Mesendoderm (in vitro differentiated cells): ENCODE measurements at regions not wholly inside any gene's neighbourhood (a gene's known extent, or its start where the extent isn't known, plus 50 kb on each side); places are given as distances from the start of the nearest gene placed in this dataset.

Experiments used
- DNase-seq: peaks from one replicate; pipeline ENCODE4 v3.0.0; 2013
- H2AK5ac ChIP-seq: 2 replicates; pipeline ENCODE4 v1.6.1; 2013; ENCODE audit warnings: low read length, inconsistent platforms
- H2BK120ac ChIP-seq: 2 replicates; pipeline ENCODE4 v1.6.1; 2013; ENCODE audit warnings: low read depth, mild to moderate bottlenecking, low read length, moderate library complexity, mixed read lengths
- H2BK15ac ChIP-seq: replicated peaks from 2 replicates; pipeline ENCODE4 v1.6.1; 2013; ENCODE audit warnings: low read depth, mild to moderate bottlenecking, moderate library complexity
- H2BK5ac ChIP-seq: 2 replicates; pipeline ENCODE4 v1.6.1; 2013; ENCODE audit warnings: low read length, inconsistent platforms
- H3K18ac ChIP-seq: 2 replicates; pipeline ENCODE4 v1.6.1; 2013; ENCODE audit warnings: mild to moderate bottlenecking, low read length, mixed read lengths
- H3K23ac ChIP-seq: one replicate; pipeline ENCODE4 v1.6.1; 2013; ENCODE audit warnings: low read length
- H3K27ac ChIP-seq: 2 replicates; pipeline ENCODE4 v1.5.1; 2013; ENCODE audit warnings: low read depth, mild to moderate bottlenecking, inconsistent platforms, low read length, moderate library complexity
- H3K27me3 ChIP-seq: 2 replicates; pipeline ENCODE4 v1.6.1; 2013; ENCODE audit warnings: low read length, control low read depth, mild to moderate bottlenecking, inconsistent platforms; ENCODE audit not compliant: insufficient read depth, poor library complexity
- H3K36me3 ChIP-seq: 2 replicates; pipeline ENCODE4 v1.6.1; 2013; ENCODE audit warnings: low read length, inconsistent platforms; ENCODE audit not compliant: control insufficient read depth, insufficient read depth
- H3K4ac ChIP-seq: one replicate; pipeline ENCODE4 v1.6.1; 2013; ENCODE audit warnings: low read depth, mild to moderate bottlenecking, low read length, moderate library complexity
- H3K4me1 ChIP-seq: 2 replicates; pipeline ENCODE4 v1.6.1; 2013; ENCODE audit warnings: low read depth, low read length, inconsistent platforms; ENCODE audit not compliant: control insufficient read depth
- H3K4me2 ChIP-seq: 2 replicates; pipeline ENCODE4 v1.6.1; 2013; ENCODE audit warnings: low read length
- H3K4me3 ChIP-seq: 2 replicates; pipeline ENCODE4 v1.5.1; 2013; ENCODE audit warnings: mild to moderate bottlenecking, low read length
- H3K56ac ChIP-seq: one replicate; pipeline ENCODE4 v1.6.1; 2013; ENCODE audit warnings: low read length
- H3K79me1 ChIP-seq: 2 replicates; pipeline ENCODE4 v1.6.1; 2013; ENCODE audit warnings: low read length, inconsistent platforms
- H3K79me2 ChIP-seq: 2 replicates; pipeline ENCODE4 v1.6.1; 2013; ENCODE audit warnings: mild to moderate bottlenecking, low read length; ENCODE audit not compliant: control insufficient read depth, insufficient read depth
- H3K9ac ChIP-seq: 2 replicates; pipeline ENCODE4 v1.6.1; 2013; ENCODE audit warnings: low read length, inconsistent platforms
- H4K5ac ChIP-seq: one replicate; pipeline ENCODE4 v1.6.1; 2013; ENCODE audit warnings: low read length
- H4K8ac ChIP-seq: one replicate; pipeline ENCODE4 v1.6.1; 2013; ENCODE audit warnings: low read depth, mild to moderate bottlenecking, control low read depth, low read length, moderate library complexity
- WGBS: extraction: QIAGEN DNeasy Blood & Tissue Kit; methylation state at CpG from one replicate; pipeline ENCODE4 v1.1.7; 2013; ENCODE audit warnings: low lambda C conversion rate, missing lambda C conversion rate; ENCODE audit not compliant: insufficient coverage; ENCODE audit errors: extremely low coverage; 5-methylcytosine and 5-hydroxymethylcytosine counted together

GRCh38 chr16:82323171-82323570 lies 153.1 kb upstream of the MPHOSPH6 start:
- H3K23ac ChIP-seq: no peak overlapping the region
- no peak overlapping the region for H3K18ac ChIP-seq
- H2BK5ac ChIP-seq: no peak overlapping the region
- H3K36me3 ChIP-seq: no peaks in the 10 kb centered on the region
- H3K56ac ChIP-seq: no peak overlapping the region
- no peak overlapping the region for H3K9ac ChIP-seq
- no CpG with 5 or more reads among the region's 2 CpGs for WGBS
- H3K27me3 ChIP-seq: no peaks in the 10 kb centered on the region
- H3K79me2 ChIP-seq: no peaks in the 10 kb centered on the region
- DNase-seq: no peak
- H3K79me1 ChIP-seq: no peaks in the 10 kb centered on the region
- no peak overlapping the region for H4K5ac ChIP-seq
- H2BK15ac ChIP-seq: no peak overlapping the region
- no peak overlapping the region for H2BK120ac ChIP-seq
- no peak overlapping the region for H3K4me2 ChIP-seq
- no peak overlapping the region for H3K27ac ChIP-seq
- no peak overlapping the region for H4K8ac ChIP-seq
- no peak overlapping the region for H3K4me3 ChIP-seq
- no peak overlapping the region for H3K4ac ChIP-seq
- H3K4me1 ChIP-seq: no peaks in the 10 kb centered on the region
- H2AK5ac ChIP-seq: no peak overlapping the region

GRCh38 chr16:82322177-82322576 lies 152.2 kb upstream of the MPHOSPH6 start:
- Histone ChIP-seq H3K4me1 (no peaks in the 10 kb centered on the region), H4K8ac (no peak overlapping the region), H3K4ac (no peak overlapping the region), H4K5ac (no peak overlapping the region), H3K79me1 (no peaks in the 10 kb centered on the region), H3K4me2 (no peak overlapping the region), H3K27me3 (no peaks in the 10 kb centered on the region), H3K79me2 (no peaks in the 10 kb centered on the region), H2AK5ac (no peak overlapping the region), H3K9ac (no peak overlapping the region), H2BK15ac (no peak overlapping the region), H3K18ac (no peak overlapping the region), H2BK5ac (no peak overlapping the region), H2BK120ac (no peak overlapping the region), H3K23ac (no peak overlapping the region), H3K56ac (no peak overlapping the region), H3K4me3 (no peak overlapping the region), H3K36me3 (no peaks in the 10 kb centered on the region), H3K27ac (no peak overlapping the region)
- no peak for DNase-seq

- DNase-seq: no peak
- H2AK5ac ChIP-seq: no peak overlapping the region
- H3K4me3 ChIP-seq: no peak overlapping the region
- H3K18ac ChIP-seq: no peak overlapping the region
- no peak overlapping the region for H2BK15ac ChIP-seq
- no peak overlapping the region for H3K27ac ChIP-seq
- H3K36me3 ChIP-seq: no peaks in the 10 kb centered on the region
- no peak overlapping the region for H2BK120ac ChIP-seq
- H3K23ac ChIP-seq: no peak overlapping the region
- no peak overlapping the region for H4K8ac ChIP-seq
- H2BK5ac ChIP-seq: no peak overlapping the region
- no peak overlapping the region for H3K56ac ChIP-seq
- no peaks in the 10 kb centered on the region for H3K79me1 ChIP-seq
- no peaks in the 10 kb centered on the region for H3K4me1 ChIP-seq
- H3K9ac ChIP-seq: no peak overlapping the region
- no peak overlapping the region for H4K5ac ChIP-seq
- H3K27me3 ChIP-seq: no peaks in the 10 kb centered on the region
- no peak overlapping the region for H3K4me2 ChIP-seq
- no CpG with 5 or more reads among the region's 1 CpG for WGBS
- no peak overlapping the region for H3K4ac ChIP-seq
- H3K79me2 ChIP-seq: no peaks in the 10 kb centered on the region
Observed at GRCh38 chr16:82319038-82319437, 149.0 kb upstream of the MPHOSPH6 start.

- DNase-seq: peak; percentile 23
Observed at GRCh38 chr16:82317411-82318167, 147.6 kb upstream of the MPHOSPH6 start.

GRCh38 chr16:82313754-82314153 lies 143.7 kb upstream of the MPHOSPH6 start:
- no peak for DNase-seq
- Histone ChIP-seq H2BK5ac (no peak overlapping the region), H3K27ac (no peak overlapping the region), H3K23ac (no peak overlapping the region), H3K36me3 (no peaks in the 10 kb centered on the region), H4K5ac (no peak overlapping the region), H2BK15ac (no peak overlapping the region), H3K9ac (no peak overlapping the region), H3K4me3 (no peak overlapping the region), H3K79me1 (no peaks in the 10 kb centered on the region), H3K4me1 (no peaks in the 10 kb centered on the region), H3K4ac (no peak overlapping the region), H3K18ac (no peak overlapping the region), H2AK5ac (no peak overlapping the region), H3K79me2 (no peaks in the 10 kb centered on the region), H2BK120ac (no peak overlapping the region), H3K27me3 (no peaks in the 10 kb centered on the region), H3K56ac (no peak overlapping the region), H4K8ac (no peak overlapping the region), H3K4me2 (no peak overlapping the region)
- no CpG with 5 or more reads among the region's 1 CpG for WGBS

More at GRCh38 chr16:82317411-82318167, 147.6 kb upstream of the MPHOSPH6 start:
- H3K36me3 ChIP-seq: no peaks in the 10 kb centered on the region
- no peak overlapping the region for H3K9ac ChIP-seq
- H3K4ac ChIP-seq: no peak overlapping the region
- no peak overlapping the region for H3K56ac ChIP-seq
- no peaks in the 10 kb centered on the region for H3K79me1 ChIP-seq
- H2AK5ac ChIP-seq: no peak overlapping the region
- no peak overlapping the region for H3K18ac ChIP-seq
- H2BK15ac ChIP-seq: no peak overlapping the region
- no peak overlapping the region for H3K4me2 ChIP-seq
- H4K5ac ChIP-seq: no peak overlapping the region
- no peaks in the 10 kb centered on the region for H3K27me3 ChIP-seq
- no peak overlapping the region for H3K27ac ChIP-seq
- no peak overlapping the region for H4K8ac ChIP-seq
- no peak overlapping the region for H2BK5ac ChIP-seq
- H3K79me2 ChIP-seq: no peaks in the 10 kb centered on the region
- WGBS: no CpG with 5 or more reads among the region's 7 CpGs
- H3K23ac ChIP-seq: no peak overlapping the region
- no peaks in the 10 kb centered on the region for H3K4me1 ChIP-seq
- no peak overlapping the region for H3K4me3 ChIP-seq
- no peak overlapping the region for H2BK120ac ChIP-seq

- Histone ChIP-seq H3K9ac (no peak overlapping the region), H2BK15ac (no peak overlapping the region), H2BK120ac (no peak overlapping the region), H4K5ac (no peak overlapping the region), H3K23ac (no peak overlapping the region), H2AK5ac (no peak overlapping the region), H3K4ac (no peak overlapping the region), H3K36me3 (no peaks in the 10 kb centered on the region), H3K18ac (no peak overlapping the region), H3K56ac (no peak overlapping the region), H3K79me1 (no peaks in the 10 kb centered on the region), H3K79me2 (no peaks in the 10 kb centered on the region), H3K4me3 (no peak overlapping the region), H3K4me1 (no peaks in the 10 kb centered on the region), H3K27ac (no peak overlapping the region), H2BK5ac (no peak overlapping the region), H4K8ac (no peak overlapping the region), H3K4me2 (no peak overlapping the region), H3K27me3 (no peaks in the 10 kb centered on the region)
- WGBS: no CpG with 5 or more reads among the region's 5 CpGs
- DNase-seq: no peak
Observed at GRCh38 chr16:82311528-82311927, 141.5 kb upstream of the MPHOSPH6 start.
